ENCODE measurements at regions not wholly inside any gene's neighbourhood (a gene's known extent, or its start where the extent isn't known, plus 50 kb on each side); places are given as distances from the start of the nearest gene placed in this dataset.

DNA sequence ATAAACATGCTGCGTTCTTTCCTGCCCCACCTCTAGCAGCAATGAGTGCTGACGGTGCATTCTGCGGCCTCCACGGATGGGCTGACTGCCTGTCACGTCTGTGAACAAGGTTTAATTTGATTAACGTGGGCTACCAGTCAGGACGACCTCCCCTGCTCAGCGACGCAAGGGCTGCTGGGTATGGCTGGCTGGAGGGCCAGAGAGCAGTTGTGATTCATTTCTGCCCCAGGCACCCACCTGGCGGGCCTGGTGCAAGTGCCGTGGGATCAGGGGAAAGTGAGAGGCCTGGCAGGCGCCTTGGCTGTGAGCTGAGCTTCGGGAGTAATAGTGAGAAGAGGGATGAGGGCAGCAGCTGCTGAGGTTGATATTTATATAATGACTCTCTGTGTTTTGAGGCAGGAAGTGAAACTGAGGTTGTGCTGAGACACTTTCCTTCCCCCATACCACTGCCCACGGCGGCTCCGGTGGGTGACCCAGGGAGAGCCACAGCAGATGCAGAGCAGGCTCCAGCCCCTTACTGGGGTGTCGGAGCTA, 190.4 kb upstream of the BCL6 start:
- DNase-seq: no peak

GRCh38 chr3:187936676-187937075, 191.4 kb upstream of the BCL6 start:
- DNase-seq: no peak

DNA sequence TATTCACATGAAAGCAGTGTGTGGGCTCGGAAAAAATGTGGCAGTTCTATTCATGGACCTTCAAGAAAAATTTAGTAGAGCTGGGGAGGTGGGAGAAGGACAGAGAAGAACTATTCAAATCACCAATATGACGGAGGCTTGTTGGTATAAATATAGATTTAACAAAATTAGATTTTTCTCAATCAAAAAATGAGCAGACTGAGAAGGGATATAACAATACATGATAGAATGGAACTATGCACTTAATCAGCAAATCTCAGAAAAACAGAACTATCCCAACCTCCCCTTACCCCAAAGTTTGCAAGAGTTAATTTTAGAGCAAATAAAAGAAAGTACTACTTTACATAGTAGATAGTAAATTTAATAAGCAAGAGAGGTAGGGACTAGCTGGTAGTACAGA, 194.6 kb upstream of the BCL6 start:
- DNase-seq: no peak

GRCh38 chr3:187941135-187941847, 196.0 kb upstream of the BCL6 start:
- DNase-seq: no peak

DNA sequence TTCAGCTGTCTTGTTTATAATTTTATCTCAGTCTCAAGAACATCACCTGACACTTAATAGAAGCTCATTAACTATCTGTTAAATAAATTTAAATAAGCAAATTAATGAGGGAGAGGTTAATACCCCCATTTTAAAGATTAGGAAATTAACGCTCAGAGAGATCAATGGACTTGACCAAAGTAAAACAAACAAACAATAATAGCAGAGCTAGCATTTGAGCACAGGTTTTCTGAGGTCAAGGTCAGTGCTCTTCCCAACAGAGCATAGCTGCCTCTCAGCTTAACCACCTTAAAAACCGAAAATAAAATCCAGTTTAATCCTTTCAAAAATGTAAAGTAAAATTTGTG, 196.6 kb upstream of the BCL6 start:
- DNase-seq: no peak

- DNase-seq: no peak
Observed at GRCh38 chr3:187942658-187943241, 197.5 kb upstream of the BCL6 start.

DNA sequence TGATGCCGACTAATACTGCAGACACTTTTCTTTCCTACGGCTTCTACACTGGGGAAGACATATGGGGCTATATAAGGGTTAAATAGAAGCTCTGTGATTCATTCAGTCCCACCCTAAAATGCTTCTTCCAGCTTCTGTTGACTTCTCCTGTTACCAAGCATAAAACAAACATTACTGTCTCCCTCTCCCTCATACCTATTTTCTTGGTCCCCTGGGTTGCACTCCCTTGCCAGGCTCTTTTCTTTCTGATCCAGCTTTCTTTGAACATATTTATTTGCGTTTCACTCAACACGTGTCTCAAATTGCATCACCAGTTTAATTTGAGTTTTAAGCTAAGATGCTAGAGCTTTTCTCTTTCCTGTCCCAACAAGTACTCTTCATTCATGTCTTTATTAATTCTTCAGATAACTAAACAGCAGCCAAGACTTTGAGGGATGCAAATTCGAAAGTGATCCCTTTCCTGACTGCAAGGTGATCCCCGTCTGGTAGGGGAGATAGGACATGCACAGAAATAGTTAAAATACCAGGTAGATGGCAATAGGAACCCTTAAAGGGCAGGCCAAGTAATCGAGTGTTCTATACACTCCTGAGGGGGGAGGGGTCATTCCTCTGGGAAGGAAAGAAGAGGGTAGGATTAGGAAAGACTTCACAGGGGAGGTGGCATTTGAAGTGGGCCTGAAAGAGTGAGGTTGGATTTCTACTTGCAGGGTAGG, 198.6 kb upstream of the BCL6 start:
- no peak for DNase-seq

DNA sequence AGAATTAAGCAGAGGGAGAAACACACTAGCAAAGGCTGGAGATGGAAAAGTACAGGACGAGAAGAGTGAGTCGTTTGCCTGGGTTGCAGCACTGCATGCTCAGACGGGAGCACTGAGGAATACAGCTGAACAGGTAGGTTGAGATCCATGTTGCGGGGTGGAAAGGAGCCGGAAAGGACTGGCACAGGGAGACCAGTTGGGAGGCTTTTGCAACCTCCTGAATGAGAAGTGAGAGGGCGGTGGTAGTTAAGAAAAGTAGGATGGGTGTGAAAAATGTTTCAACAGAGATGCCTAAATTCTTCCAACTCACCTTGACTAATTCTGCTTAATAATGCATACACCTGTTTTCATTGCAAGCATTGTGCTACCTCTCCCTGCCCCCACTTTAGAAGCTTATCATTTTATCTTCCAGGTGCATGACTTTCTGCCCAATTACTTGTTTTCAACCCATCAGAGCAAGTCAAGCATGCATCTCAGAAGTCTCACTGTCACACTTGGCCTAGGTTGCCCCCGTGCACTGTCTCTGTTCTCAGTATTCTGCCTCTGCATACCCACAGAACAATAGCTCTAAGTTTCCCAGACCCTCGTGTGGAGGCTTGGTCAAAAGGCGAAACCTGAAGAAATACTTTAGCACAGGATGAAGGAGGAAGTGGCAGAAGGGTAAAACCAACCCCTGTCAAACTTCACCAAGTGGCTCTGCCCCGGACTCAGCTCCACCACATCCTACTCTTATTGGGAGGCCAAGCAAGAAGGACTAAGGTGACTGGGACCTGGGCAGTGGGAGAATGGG, 199.3 kb upstream of the BCL6 start:
- DNase-seq: no peak

DNA sequence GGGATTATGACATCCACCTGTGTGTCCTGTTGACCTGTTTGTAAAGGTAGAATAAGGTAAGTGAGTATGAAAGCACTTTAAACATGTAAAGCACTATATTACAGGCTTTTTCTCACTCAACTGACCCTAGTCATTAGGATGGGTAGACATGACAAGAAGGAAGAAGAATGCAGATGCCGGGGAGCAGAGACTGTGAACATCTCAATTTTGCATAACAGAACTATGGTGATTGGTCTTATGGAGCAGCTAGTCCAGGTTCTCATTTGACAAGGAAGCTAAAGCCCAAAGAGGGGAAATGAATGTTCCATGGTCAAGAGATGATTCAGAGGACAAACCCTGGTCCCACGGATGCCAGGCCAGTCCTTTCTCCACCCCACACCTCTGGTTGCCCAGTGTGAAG, 200.1 kb upstream of the BCL6 start:
- DNase-seq: no peak

- DNase-seq: peak; percentile 14
Observed at GRCh38 chr3:187946163-187946691, 201.0 kb upstream of the BCL6 start.

DNA sequence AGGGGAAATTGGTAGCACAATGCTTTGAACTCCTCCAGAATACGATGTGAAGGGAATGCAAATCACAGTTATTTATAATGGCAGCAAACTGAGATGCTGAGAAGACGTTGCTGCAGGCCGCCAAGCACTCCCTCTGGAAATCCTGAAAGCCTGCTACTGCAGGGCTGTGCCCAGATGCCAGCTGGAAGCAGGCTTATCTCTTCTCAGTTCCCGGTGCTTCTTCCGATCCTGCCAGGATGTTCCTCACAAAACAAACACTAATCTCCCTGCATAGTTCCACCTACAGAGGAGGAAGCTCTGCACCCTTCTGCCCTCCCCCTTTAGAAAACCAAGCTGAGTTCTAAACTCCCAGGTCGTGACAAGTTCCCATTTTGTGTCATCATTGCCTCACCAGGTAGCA, 201.7 kb upstream of the BCL6 start:
- no peak for DNase-seq

DNA sequence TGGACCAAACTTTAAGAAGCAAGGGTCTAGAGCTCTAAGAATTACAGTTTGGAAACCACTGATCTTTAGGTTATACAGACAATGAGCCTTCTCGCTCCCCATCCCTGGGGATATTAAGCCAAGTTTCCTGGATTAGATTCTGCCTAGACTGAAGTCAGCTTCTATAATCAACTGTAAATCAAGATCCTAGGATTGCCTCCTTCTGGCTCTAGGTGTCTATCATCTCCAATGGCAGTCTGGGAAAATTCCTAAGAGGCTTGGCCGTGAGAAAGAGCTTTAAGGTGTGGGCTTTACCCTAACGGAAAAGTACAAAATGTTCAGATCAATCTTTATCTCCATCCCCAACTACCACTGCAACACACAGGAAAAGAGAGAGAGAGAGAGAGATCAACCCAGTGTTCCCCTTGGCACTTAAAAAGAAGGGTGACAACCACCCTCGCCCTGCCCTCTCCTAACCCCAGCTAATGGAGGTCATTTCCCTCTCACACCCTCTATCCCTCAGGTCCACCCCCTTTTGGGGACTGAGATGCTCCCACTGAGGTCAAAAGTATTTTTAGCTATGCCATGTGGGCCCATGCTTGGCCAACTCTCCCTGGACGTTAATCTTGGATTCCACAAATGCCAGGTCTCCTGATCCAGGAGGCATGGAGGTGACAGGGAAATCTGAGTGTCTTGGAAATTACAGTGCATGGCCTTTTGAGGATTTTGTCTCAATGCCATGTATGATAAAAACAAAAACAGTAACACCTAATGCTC, 202.8 kb upstream of the BCL6 start:
- DNase-seq: no peak

- DNase-seq: no peak
Observed at GRCh38 chr3:187949093-187949820, 204.0 kb upstream of the BCL6 start.

DNA sequence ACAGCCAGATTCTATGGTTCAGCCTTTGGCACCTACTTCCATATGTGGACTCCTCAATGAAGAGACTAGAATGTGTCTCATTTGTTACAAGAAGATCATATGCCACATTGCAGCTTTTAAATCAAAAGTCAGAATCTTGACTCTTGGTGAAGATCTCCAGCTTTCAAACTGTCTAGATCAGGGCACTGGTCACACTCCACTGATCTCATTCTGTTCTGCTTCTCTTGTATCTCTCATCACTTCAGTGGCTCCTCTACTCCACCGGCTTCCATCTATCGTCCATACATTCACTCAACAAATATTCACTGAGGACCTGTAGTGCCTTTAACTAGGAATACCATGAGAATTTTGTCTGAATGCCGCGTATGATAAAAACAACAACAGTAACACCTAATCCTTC, 203.3 kb upstream of the LPP start:
- DNase-seq: no peak

DNA sequence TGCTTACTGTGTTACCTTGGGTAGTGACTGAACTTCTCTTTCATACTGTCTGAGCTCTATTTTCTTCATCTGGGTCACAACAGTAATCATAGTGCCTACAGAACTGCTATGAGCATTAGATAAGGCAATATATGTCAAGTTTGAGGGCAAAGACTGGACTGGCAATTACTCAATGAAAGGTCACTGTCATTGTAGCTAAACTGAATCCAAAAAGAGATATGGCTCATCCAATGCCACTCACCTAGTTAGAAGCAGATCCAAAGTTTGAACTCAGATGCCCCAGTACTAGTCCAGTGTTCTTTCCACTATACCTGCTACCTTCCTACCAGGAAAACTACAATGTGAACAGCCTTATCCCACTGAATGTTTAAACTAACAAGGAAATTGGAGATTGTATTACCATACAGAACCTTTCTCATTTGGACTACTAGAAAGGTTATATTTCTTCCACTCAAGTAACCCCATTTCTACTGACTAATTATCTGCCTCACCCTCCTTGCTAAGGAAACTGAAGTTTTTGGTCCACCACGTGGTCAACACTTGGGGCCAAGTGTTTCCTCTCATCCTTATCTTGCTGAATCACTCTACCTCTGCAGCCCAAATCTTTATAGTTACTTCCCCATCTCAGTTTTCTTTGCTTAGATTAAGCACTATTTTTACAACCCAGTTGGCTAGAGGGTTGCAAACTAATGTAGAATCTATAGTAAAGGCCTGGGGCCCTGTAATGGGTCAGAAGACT, 202.3 kb upstream of the LPP start:
- DNase-seq: no peak

GRCh38 chr3:187952849-187953248, 201.1 kb upstream of the LPP start:
- no peak for DNase-seq

- DNase-seq: no peak
Observed at GRCh38 chr3:187954516-187954872, 199.5 kb upstream of the LPP start.

GRCh38 chr3:187954873-187955586, 198.9 kb upstream of the LPP start:
- DNase-seq: no peak

DNA sequence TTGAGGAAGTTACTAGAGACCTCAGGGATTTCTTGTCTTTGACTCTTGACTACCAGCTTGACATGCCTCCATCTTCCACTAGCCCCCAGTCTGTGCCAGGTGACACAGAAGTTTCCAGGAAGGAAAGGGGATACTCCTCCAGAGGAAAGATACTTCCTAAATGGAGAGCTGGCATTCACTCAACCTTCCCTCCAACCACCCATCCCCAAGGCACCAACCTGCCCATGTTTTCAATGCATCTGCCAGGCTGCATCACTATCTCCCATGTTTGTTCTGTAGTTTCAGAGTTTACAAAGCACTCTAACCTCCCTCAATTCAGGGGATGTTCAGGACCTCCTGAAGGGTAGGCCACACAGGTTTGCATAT, 198.4 kb upstream of the LPP start:
- no peak for DNase-seq

DNA sequence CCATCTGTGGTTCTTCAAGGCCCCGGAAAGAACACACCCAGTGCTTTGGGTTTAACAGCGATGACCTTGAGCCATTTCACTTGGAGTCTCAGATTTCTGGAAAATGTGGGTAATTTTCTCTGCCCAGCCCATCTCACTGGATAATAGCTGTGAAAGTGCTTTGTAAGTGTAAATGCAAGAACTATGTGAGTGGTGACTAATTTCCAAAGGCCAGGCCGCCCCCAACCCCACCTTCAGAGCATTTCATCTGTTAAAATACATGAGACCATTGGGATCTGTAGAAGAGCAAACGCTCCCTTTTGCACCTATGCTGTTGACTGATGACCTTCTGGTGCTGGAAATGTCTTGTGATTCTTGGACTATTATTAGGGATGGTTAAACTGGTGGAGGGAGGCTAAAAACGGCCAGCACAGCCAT, 196.8 kb upstream of the LPP start:
- DNase-seq: no peak
